ENCODE measurements at regions not wholly inside any gene's neighbourhood (a gene's known extent, or its start where the extent isn't known, plus 50 kb on each side); places are given as distances from the start of the nearest gene placed in this dataset.

- Mint-ChIP-seq H3K4me1 (ENCODE audit: low read depth in 2 of 2) (peaks cover 6 to 8% of the 10 kb centered on the region in 2 donors), H3K9me3 (no peaks in the 10 kb centered on the region), H3K27me3 (peaks cover 3 to 7% of the 10 kb centered on the region in 2 donors), H3K36me3 (no peaks in the 10 kb centered on the region), H3K27ac (no peak overlapping the region), H3K4me3 (no peak overlapping the region)
- ATAC-seq (peak in 1 of 2 donors; percentile 48), DNase-seq (ENCODE audit: low spot score) (no peak)
Measured at GRCh38 chr3:5270666-5271371, 83.3 kb downstream of the EDEM1 start.

- DNase-seq (ENCODE audit: low spot score): no peak
- Mint-ChIP-seq H3K27me3 (peaks cover 3 to 6% of the 10 kb centered on the region in 2 donors), H3K9me3 (no peaks in the 10 kb centered on the region), H3K27ac (no peak overlapping the region), H3K4me3 (no peak overlapping the region), H3K4me1 (ENCODE audit: low read depth in 2 of 2) (peaks cover 6 to 8% of the 10 kb centered on the region in 2 donors), H3K36me3 (no peaks in the 10 kb centered on the region)
- ATAC-seq: peak in 1 of 2 donors; percentile 38
Measured at GRCh38 chr3:5271372-5271683, 83.8 kb downstream of the EDEM1 start.

- Mint-ChIP-seq H3K4me1 (ENCODE audit: low read depth in 2 of 2) (peaks cover 6 to 8% of the 10 kb centered on the region in 2 donors), H3K9me3 (no peaks in the 10 kb centered on the region), H3K27me3 (no peaks in the 10 kb centered on the region), H3K4me3 (no peak overlapping the region), H3K36me3 (no peaks in the 10 kb centered on the region), H3K27ac (no peak overlapping the region)
- DNase-seq (ENCODE audit: low spot score) (no peak), ATAC-seq (no peak)
Measured at GRCh38 chr3:5272387-5272786, 84.9 kb downstream of the EDEM1 start.

GRCh38 chr3:5274091-5274490 is 86.6 kb downstream of the EDEM1 start:
- no peak overlapping the region for H3K27ac Mint-ChIP-seq
- no peak overlapping the region for H3K4me3 Mint-ChIP-seq
- no peaks in the 10 kb centered on the region for H3K27me3 Mint-ChIP-seq
- H3K36me3 Mint-ChIP-seq: no peaks in the 10 kb centered on the region
- no peaks in the 10 kb centered on the region for H3K9me3 Mint-ChIP-seq
- DNase-seq (ENCODE audit: low spot score) (no peak), ATAC-seq (no peak)
- H3K4me1 Mint-ChIP-seq (ENCODE audit: low read depth in 2 of 2): peaks cover 6 to 8% of the 10 kb centered on the region in 2 donors

DNA sequence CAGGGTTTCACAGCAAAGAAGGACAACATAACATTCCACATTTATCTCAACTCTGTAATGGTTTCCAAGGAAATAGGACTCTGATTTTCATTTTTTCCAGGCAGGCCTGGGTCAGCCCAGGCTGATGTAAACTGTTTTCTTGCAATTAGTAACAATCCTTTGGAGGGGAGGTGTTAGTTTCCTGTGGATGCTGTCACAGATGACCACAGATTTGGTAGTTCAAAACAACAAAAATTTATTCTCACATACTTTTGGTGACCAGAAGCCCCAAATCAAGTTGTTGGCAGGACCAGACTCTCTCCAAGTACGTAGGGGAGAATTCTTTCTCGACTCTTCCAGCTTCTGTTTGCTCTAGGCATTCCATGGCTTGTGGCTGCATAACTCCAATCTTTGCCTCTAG is 88.0 kb downstream of the EDEM1 start:
- H3K4me3 Mint-ChIP-seq: no peak overlapping the region
- no peaks in the 10 kb centered on the region for H3K36me3 Mint-ChIP-seq
- H3K27ac Mint-ChIP-seq: no peak overlapping the region
- no peak for DNase-seq (ENCODE audit: low spot score)
- no peaks in the 10 kb centered on the region for H3K27me3 Mint-ChIP-seq
- ATAC-seq: no peak
- no peaks in the 10 kb centered on the region for H3K9me3 Mint-ChIP-seq
- H3K4me1 Mint-ChIP-seq (ENCODE audit: low read depth in 2 of 2): peaks cover 4 to 8% of the 10 kb centered on the region in 2 donors

DNA sequence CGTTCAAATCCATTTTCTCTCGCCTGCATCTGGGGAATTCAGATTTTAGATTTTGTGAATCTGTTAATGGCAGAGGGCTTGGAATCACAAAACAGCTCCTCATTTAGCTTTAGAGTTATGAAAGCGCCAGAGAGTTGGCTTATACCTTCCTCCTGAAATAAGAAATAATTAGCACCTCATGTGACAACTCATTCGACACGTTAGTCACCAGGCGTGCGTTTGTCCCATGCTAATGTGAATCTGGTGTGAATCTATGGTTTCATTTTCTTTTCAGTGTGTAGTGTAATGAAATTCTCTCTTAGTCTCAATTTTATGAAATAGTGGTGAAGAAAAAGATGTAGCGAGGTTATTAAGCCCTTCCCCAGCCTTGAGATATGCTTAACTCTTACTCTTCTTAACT is 89.4 kb downstream of the EDEM1 start:
- no peak overlapping the region for H3K4me3 Mint-ChIP-seq
- DNase-seq (ENCODE audit: low spot score) (no peak), ATAC-seq (no peak)
- H3K27me3 Mint-ChIP-seq: no peaks in the 10 kb centered on the region
- no peak overlapping the region for H3K27ac Mint-ChIP-seq
- peaks cover 0 to 5% of the 10 kb centered on the region in 2 donors for H3K4me1 Mint-ChIP-seq (ENCODE audit: low read depth in 2 of 2)
- H3K36me3 Mint-ChIP-seq: no peaks in the 10 kb centered on the region
- no peaks in the 10 kb centered on the region for H3K9me3 Mint-ChIP-seq

- ATAC-seq (no peak), DNase-seq (ENCODE audit: low spot score) (no peak)
- Mint-ChIP-seq H3K27me3 (no peaks in the 10 kb centered on the region), H3K4me3 (no peak overlapping the region), H3K4me1 (ENCODE audit: low read depth in 2 of 2) (peaks cover 0 to 5% of the 10 kb centered on the region in 2 donors), H3K36me3 (no peaks in the 10 kb centered on the region), H3K9me3 (no peaks in the 10 kb centered on the region), H3K27ac (no peak overlapping the region)
Measured at GRCh38 chr3:5277612-5278236, 90.2 kb downstream of the EDEM1 start.

DNA sequence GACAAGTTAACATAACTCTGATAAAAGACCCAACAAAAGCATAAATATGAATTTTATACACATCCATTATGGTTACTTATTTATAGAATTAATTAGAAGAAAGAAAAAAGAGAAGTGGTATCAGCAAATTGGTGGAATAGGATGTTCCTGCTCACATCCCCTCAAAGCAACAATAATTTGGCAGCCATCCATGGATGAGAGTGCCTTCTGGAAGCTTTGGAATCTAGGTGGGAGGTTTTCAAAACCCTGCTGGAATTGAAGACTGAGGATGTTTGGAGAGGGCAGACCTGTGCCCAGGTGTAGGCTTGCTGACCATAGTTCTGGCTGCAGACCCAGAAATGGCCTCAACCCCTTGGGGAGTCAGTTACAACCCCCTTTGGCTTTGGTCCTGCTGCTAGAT is 91.2 kb downstream of the EDEM1 start:
- Mint-ChIP-seq H3K27ac (no peak overlapping the region), H3K9me3 (no peaks in the 10 kb centered on the region), H3K4me3 (no peak overlapping the region), H3K27me3 (no peaks in the 10 kb centered on the region), H3K36me3 (no peaks in the 10 kb centered on the region), H3K4me1 (ENCODE audit: low read depth in 2 of 2) (peaks cover 0 to 5% of the 10 kb centered on the region in 2 donors)
- ATAC-seq: no peak
- no peak for DNase-seq (ENCODE audit: low spot score)

DNA sequence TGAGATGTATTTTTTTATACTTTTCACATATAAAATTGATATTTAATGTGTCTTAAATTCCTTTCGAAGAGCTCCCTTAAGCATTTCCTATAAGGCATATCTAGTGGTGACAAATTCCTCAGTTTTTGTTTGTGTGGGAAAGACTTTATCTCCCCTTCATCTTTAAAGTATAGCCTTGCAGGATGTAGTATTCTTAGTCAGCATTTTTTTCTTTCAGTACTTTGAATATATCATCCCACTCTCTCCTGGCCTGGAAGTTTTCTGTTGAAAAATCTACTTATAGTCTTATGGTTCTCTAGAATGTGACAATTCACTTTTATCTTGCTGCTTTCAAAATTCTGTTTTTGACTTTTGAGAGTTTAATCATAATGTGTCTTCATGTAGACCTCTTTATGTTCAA is 95.2 kb downstream of the EDEM1 start:
- DNase-seq (ENCODE audit: low spot score) (no peak), ATAC-seq (no peak)
- Mint-ChIP-seq H3K36me3 (peaks cover 4% of the 10 kb centered on the region), H3K27me3 (peaks cover 0 to 10% of the 10 kb centered on the region in 2 donors), H3K9me3 (no peaks in the 10 kb centered on the region), H3K4me3 (no peak overlapping the region), H3K27ac (no peak overlapping the region), H3K4me1 (ENCODE audit: low read depth in 2 of 2) (no peaks in the 10 kb centered on the region)

- H3K36me3 Mint-ChIP-seq: peaks cover 13% of the 10 kb centered on the region
- peak in 1 of 2 donors; percentile 15 for ATAC-seq
- H3K4me1 Mint-ChIP-seq (ENCODE audit: low read depth in 2 of 2): no peaks in the 10 kb centered on the region
- H3K27me3 Mint-ChIP-seq: peaks cover 2 to 21% of the 10 kb centered on the region in 2 donors
- H3K9me3 Mint-ChIP-seq: no peaks in the 10 kb centered on the region
- no peak overlapping the region for H3K4me3 Mint-ChIP-seq
- no peak overlapping the region for H3K27ac Mint-ChIP-seq
- DNase-seq (ENCODE audit: low spot score): no peak
Measured at GRCh38 chr3:5285439-5285838, 97.9 kb downstream of the EDEM1 start.

DNA sequence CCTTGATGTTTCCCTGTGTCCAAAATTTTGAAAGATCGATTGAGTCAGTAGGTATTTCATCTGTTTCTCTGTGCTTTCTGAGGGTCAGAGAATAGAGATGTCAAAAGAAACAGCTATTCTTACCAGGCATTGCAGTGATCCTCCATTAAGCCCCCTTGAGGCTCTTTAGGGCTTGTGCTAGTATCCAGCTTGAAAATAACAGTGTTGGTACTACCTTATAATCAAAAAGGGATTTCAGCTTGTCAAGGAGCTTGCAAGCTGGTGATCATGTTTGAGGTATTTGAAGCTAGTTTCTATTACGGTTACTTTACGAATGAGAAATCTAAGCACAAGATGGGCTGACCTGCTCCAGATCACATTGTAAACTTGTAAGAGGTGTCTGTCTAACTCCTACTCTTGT is 103.4 kb downstream of the EDEM1 start:
- peaks cover 5 to 6% of the 10 kb centered on the region in 2 donors for H3K4me1 Mint-ChIP-seq (ENCODE audit: low read depth in 2 of 2)
- ATAC-seq (no peak), DNase-seq (ENCODE audit: low spot score) (no peak)
- H3K27ac Mint-ChIP-seq: no peak overlapping the region
- peaks cover 13% of the 10 kb centered on the region for H3K36me3 Mint-ChIP-seq
- peaks cover 2% of the 10 kb centered on the region for H3K9me3 Mint-ChIP-seq
- H3K4me3 Mint-ChIP-seq: no peak overlapping the region
- H3K27me3 Mint-ChIP-seq: peaks cover 8 to 21% of the 10 kb centered on the region in 2 donors

DNA sequence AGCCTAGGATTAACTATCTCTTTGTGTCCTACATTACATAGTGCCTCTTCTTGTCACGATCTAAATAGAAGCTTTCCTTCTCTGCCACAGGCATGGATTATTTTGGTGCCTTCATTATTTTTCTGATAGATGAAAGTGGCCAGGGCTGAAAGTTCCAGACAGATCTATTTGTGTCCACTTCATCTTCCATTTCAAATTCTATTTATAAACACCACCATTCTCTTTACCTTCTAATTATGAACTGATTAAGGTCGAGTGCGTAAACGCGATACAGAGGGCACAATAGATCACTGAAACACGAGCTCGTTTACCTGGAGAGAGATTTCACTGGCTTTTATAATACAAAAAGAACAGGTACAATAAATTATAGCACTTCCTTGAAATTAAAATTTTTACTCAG is 105.0 kb downstream of the EDEM1 start:
- H3K36me3 Mint-ChIP-seq: peaks cover 15% of the 10 kb centered on the region
- DNase-seq (ENCODE audit: low spot score) (no peak), ATAC-seq (no peak)
- H3K4me3 Mint-ChIP-seq: no peak overlapping the region
- peaks cover 3% of the 10 kb centered on the region for H3K9me3 Mint-ChIP-seq
- H3K4me1 Mint-ChIP-seq (ENCODE audit: low read depth in 2 of 2): peaks cover 12% of the 10 kb centered on the region in 2 donors
- no peak overlapping the region for H3K27ac Mint-ChIP-seq
- H3K27me3 Mint-ChIP-seq: peaks cover 8 to 13% of the 10 kb centered on the region in 2 donors

DNA sequence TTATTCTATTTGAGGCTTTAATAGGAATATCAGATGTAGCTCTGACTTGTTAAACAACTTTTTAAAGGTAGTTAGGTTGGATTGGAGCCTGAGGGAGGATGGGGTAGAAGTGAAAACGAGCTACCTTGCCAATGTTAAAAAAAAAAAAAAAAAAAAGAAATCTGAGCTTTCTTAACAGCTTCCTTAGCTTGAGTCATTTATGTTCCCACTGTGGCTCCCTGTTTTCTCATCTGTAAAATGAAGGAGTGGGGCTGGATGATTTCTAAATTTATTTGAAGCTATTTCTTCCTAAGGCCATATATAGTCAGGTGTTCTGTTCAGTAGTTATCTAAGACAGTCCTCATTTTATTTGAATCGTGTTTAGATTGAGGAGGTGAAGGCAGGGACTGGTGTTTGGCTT is 105.7 kb downstream of the EDEM1 start:
- H3K36me3 Mint-ChIP-seq: peaks cover 8% of the 10 kb centered on the region
- no peak overlapping the region for H3K27ac Mint-ChIP-seq
- peaks cover 3% of the 10 kb centered on the region for H3K9me3 Mint-ChIP-seq
- no peak overlapping the region for H3K4me3 Mint-ChIP-seq
- ATAC-seq (no peak), DNase-seq (ENCODE audit: low spot score) (no peak)
- H3K4me1 Mint-ChIP-seq (ENCODE audit: low read depth in 2 of 2): peaks cover 12 to 16% of the 10 kb centered on the region in 2 donors
- H3K27me3 Mint-ChIP-seq: peaks cover 6 to 8% of the 10 kb centered on the region in 2 donors

- H3K36me3 Mint-ChIP-seq: peaks cover 4% of the 10 kb centered on the region
- H3K27me3 Mint-ChIP-seq: peaks cover 0 to 8% of the 10 kb centered on the region in 2 donors
- DNase-seq (ENCODE audit: low spot score) (no peak), ATAC-seq (no peak)
- peaks cover 3% of the 10 kb centered on the region for H3K9me3 Mint-ChIP-seq
- peaks cover 15 to 23% of the 10 kb centered on the region in 2 donors for H3K4me1 Mint-ChIP-seq (ENCODE audit: low read depth in 2 of 2)
- no peak overlapping the region for H3K4me3 Mint-ChIP-seq
- H3K27ac Mint-ChIP-seq: no peak overlapping the region
Measured at GRCh38 chr3:5294356-5294755, 106.8 kb downstream of the EDEM1 start.

Data from natural killer cell treated with Interleukin-12 subunit alpha and Interleukin-12 subunit beta and Interleukin-15 and Interleukin-18, amount 100 ng/mL, for 72 hours (primary cell).